Kidney (tissue), 13 donors: ENCODE measurements at regions not wholly inside any gene's neighbourhood (a gene's known extent, or its start where the extent isn't known, plus 50 kb on each side); places are given as distances from the start of the nearest gene placed in this dataset.

Source experiments
- DNase-seq, 5 donors: peaks; one replicate each; pipeline ENCODE4 v3.0.0-alpha.2; 2013 to 2020
- FAIRE-seq: peaks from 2 replicates; lab custom pipeline; 2012; peaks lifted over from hg19 to GRCh38; lab: Jason Lieb, UNC
- H3K27ac ChIP-seq, 2 donors: one replicate each; pipeline ENCODE4 v1.7.0; 2013; ENCODE audit warnings: low read depth in 2 of 2, low read length in 2 of 2, inconsistent platforms in 1 of 2
- H3K27me3 ChIP-seq: one replicate; pipeline ENCODE4 v1.7.1; 2013; ENCODE audit warnings: low read length, inconsistent platforms; ENCODE audit not compliant: control insufficient read depth, insufficient read depth
- H3K36me3 ChIP-seq, 3 donors: one replicate each; pipeline versions ENCODE4 v1.7.0 to v1.7.1; 2013; ENCODE audit warnings: low read length in 3 of 3, control low read depth in 1 of 3, inconsistent platforms in 1 of 3; ENCODE audit not compliant: insufficient read depth in 3 of 3, control insufficient read depth in 2 of 3
- H3K4me1 ChIP-seq, 3 donors: one replicate each; pipeline versions ENCODE4 v1.7.0 to v1.7.1; 2013; ENCODE audit warnings: low read length in 3 of 3, inconsistent platforms in 1 of 3, low read depth in 1 of 3; ENCODE audit not compliant: control insufficient read depth in 2 of 3, insufficient read depth in 2 of 3
- H3K4me3 ChIP-seq, 3 donors: one replicate each; pipeline versions ENCODE4 v1.7.0 to v1.8.1; 2013; ENCODE audit warnings: low read length in 3 of 3, control low read depth in 1 of 3, inconsistent platforms in 1 of 3
- H3K9ac ChIP-seq, 3 donors: one replicate each; pipeline versions ENCODE4 v1.7.0 to v1.7.1; 2013; ENCODE audit warnings: low read length in 3 of 3, control low read depth in 1 of 3, inconsistent platforms in 1 of 3
- H3K9me3 ChIP-seq, 3 donors: one replicate each; pipeline versions ENCODE4 v1.7.0 to v1.7.1; 2013; ENCODE audit warnings: low read length in 3 of 3, control low read depth in 1 of 3, inconsistent platforms in 1 of 3; ENCODE audit not compliant: control insufficient read depth in 2 of 3, insufficient read depth in 1 of 3
- intact Hi-C: fragments of 100-400 bp; cut with DNase I; formaldehyde crosslinking; loops from one replicate; pipeline ENCODE4 v1.11.1; 2022
- TF ChIP-seq, protein P1 (sequence below): IDR thresholded peaks from 3 replicates; pipeline ENCODE4 v1.5.1; 2012; ENCODE audit warnings: mild to moderate bottlenecking, moderate library complexity, borderline replicate concordance; ENCODE audit not compliant: insufficient read depth; ENCODE audit errors: extremely low read depth
- donor health status: control.
- donor health status: control.
- donor health status: control.
- donor health status: control.
- donor health status: control.
- donor health status: DM: yes; HTN: yes; CAD: no.
- donor health status: Normal renal cell carcinoma (clear cell type).

DNA sequence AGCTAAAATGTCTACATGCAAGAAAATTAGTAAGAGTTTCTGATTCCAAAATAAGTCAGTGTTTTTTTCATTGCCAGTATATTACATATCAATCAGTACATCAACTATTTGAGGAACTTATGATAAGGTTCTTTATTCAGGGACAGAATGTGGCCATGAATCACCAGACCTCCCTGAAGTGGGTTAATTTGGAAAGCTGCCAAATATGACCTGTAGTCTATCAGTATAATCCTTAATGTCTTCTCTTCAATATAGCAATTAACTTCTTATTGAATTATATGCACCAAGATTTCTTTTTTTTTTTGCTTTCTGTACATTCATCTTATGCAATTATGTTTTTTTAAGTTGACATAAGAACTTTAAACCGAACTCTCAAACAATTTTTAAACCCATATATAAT, 714.5 kb upstream of the POT1 start:
- FAIRE-seq: no peak
- TF ChIP-seq, protein P1, sequence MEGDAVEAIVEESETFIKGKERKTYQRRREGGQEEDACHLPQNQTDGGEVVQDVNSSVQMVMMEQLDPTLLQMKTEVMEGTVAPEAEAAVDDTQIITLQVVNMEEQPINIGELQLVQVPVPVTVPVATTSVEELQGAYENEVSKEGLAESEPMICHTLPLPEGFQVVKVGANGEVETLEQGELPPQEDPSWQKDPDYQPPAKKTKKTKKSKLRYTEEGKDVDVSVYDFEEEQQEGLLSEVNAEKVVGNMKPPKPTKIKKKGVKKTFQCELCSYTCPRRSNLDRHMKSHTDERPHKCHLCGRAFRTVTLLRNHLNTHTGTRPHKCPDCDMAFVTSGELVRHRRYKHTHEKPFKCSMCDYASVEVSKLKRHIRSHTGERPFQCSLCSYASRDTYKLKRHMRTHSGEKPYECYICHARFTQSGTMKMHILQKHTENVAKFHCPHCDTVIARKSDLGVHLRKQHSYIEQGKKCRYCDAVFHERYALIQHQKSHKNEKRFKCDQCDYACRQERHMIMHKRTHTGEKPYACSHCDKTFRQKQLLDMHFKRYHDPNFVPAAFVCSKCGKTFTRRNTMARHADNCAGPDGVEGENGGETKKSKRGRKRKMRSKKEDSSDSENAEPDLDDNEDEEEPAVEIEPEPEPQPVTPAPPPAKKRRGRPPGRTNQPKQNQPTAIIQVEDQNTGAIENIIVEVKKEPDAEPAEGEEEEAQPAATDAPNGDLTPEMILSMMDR: no peak
- intact Hi-C loops: no loop called here

DNA sequence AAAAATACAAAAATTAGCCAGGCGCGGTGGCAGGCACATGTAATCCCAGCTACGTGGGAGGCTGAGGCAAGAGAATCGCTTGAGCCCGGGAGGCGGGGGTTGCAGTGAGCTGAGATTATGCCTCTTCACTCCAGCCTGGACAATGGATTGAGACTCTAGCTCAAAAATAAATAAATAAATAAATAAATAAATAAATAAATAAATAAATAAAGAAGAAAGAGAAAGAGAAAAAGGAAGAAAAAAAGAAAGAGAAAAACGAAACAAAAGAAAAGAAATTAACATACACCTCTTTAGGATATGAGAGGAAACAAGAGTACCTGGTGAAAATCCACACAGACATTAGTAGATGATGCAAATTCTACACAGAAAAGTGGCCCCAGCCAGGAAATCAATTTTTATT, 713.7 kb upstream of the POT1 start:
- Histone ChIP-seq H3K9ac (no peak overlapping the region), H3K27me3 (no peaks in the 10 kb centered on the region), H3K9me3 (no peaks in the 10 kb centered on the region), H3K4me3 (no peak overlapping the region), H3K4me1 (no peaks in the 10 kb centered on the region), H3K36me3 (no peaks in the 10 kb centered on the region), H3K27ac (no peak overlapping the region)
- DNase-seq (no peak), FAIRE-seq (no peak)
- intact Hi-C loops: no loop called here
- TF ChIP-seq, protein P1: no peak

More for the DNA sequence above, 714.5 kb upstream of the POT1 start:
- H3K4me3 ChIP-seq: no peak overlapping the region
- H3K27me3 ChIP-seq: no peaks in the 10 kb centered on the region
- no peaks in the 10 kb centered on the region for H3K4me1 ChIP-seq
- H3K36me3 ChIP-seq: no peaks in the 10 kb centered on the region
- H3K27ac ChIP-seq: no peak overlapping the region
- DNase-seq: no peak
- H3K9ac ChIP-seq: no peak overlapping the region
- no peaks in the 10 kb centered on the region for H3K9me3 ChIP-seq

DNA sequence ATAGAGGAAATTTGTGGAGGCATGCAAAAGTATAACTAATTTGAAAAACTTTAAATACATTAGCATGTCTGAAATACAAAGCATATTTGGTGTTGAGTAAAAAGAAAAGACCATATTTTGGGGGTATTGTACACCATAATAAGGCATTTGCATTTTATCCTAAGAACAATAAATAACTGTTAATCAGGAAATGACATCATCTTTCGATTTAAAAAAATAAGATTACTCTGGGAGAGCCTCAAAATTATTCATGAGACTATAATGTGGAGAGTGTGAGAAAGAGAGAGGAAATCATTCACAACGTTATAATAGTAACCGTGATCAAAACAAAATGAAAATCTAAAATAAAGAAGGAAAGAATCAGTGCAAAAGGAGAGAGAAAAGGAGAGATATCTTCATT, 712.3 kb upstream of the POT1 start:
- no peaks in the 10 kb centered on the region for H3K36me3 ChIP-seq
- TF ChIP-seq, protein P1: no peak
- H3K4me3 ChIP-seq: no peak overlapping the region
- no peak overlapping the region for H3K9ac ChIP-seq
- no peaks in the 10 kb centered on the region for H3K4me1 ChIP-seq
- FAIRE-seq: no peak
- H3K27me3 ChIP-seq: no peaks in the 10 kb centered on the region
- H3K27ac ChIP-seq: no peak overlapping the region
- H3K9me3 ChIP-seq: no peaks in the 10 kb centered on the region
- DNase-seq: no peak
- intact Hi-C loops: no loop called here

DNA sequence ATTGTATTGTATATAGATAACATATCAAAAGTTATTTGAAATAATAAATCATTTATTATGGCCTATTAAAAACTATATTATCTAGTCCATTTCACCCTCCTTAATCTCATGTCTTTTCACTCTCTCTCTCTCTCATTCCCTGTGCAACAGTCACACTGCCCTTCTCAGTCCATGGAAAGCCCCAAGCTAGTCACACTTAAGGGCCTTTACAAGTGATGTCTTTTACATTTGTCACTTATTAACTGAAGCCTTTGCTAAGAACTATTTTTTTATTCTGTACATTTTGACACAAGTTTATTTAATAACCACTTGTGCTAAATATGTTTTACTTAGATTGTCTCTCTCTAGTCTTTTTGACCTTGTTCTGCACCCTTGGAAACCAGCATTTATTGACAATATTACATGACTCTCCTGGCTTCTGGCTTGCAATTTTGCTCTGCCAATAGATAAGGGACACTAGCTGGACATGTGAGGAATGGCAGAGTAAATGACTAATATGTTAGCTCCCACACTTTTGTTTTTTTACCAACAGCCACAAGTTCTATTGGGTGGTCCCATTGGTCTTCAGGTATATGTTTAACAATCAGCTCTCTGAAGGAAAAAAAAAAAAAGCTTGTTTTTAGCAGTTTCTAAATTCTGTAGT, 706.8 kb upstream of the POT1 start:
- Histone ChIP-seq H3K9ac (no peak overlapping the region), H3K27me3 (no peaks in the 10 kb centered on the region), H3K36me3 (no peaks in the 10 kb centered on the region), H3K4me1 (no peaks in the 10 kb centered on the region), H3K9me3 (no peaks in the 10 kb centered on the region), H3K4me3 (no peak overlapping the region), H3K27ac (no peak overlapping the region)
- TF ChIP-seq, protein P1: no peak
- intact Hi-C loops: no loop called here
- no peak for FAIRE-seq
- DNase-seq: no peak
